ENCODE measurements at regions not wholly inside any gene's neighbourhood (a gene's known extent, or its start where the extent isn't known, plus 50 kb on each side); places are given as distances from the start of the nearest gene placed in this dataset.

- DNase-seq (ENCODE audit: low spot score in 2 of 2): no peak
- no peaks in the 10 kb centered on the region for H3K36me3 Mint-ChIP-seq
- ATAC-seq: no peak
- H3K27ac Mint-ChIP-seq: no peak overlapping the region
- H3K9me3 Mint-ChIP-seq: no peaks in the 10 kb centered on the region
- H3K4me1 Mint-ChIP-seq: no peaks in the 10 kb centered on the region
- H3K4me3 Mint-ChIP-seq: no peak overlapping the region
These were observed 328.8 kb upstream of the SLC14A2 start for GRCh38 chr18:45286431-45286830.

GRCh38 chr18:45287531-45287930 is 327.7 kb upstream of the SLC14A2 start:
- DNase-seq (ENCODE audit: low spot score in 2 of 2): no peak
- H3K36me3 Mint-ChIP-seq: no peaks in the 10 kb centered on the region
- ATAC-seq: no peak
- no peaks in the 10 kb centered on the region for H3K4me1 Mint-ChIP-seq
- H3K27ac Mint-ChIP-seq: no peak overlapping the region
- H3K9me3 Mint-ChIP-seq: no peaks in the 10 kb centered on the region
- H3K4me3 Mint-ChIP-seq: no peak overlapping the region

GRCh38 chr18:45290364-45290763 is 324.9 kb upstream of the SLC14A2 start:
- DNase-seq (ENCODE audit: low spot score in 2 of 2) (no peak), ATAC-seq (no peak)
- H3K36me3 Mint-ChIP-seq: no peaks in the 10 kb centered on the region
- no peaks in the 10 kb centered on the region for H3K4me1 Mint-ChIP-seq
- H3K9me3 Mint-ChIP-seq: no peaks in the 10 kb centered on the region
- no peak overlapping the region for H3K27ac Mint-ChIP-seq
- H3K4me3 Mint-ChIP-seq: no peak overlapping the region

GRCh38 chr18:45291621-45292615 is 323.4 kb upstream of the SLC14A2 start:
- H3K36me3 Mint-ChIP-seq: no peaks in the 10 kb centered on the region
- H3K4me1 Mint-ChIP-seq: no peaks in the 10 kb centered on the region
- DNase-seq (ENCODE audit: low spot score in 2 of 2): no peak
- no peak overlapping the region for H3K4me3 Mint-ChIP-seq
- ATAC-seq: no peak
- H3K9me3 Mint-ChIP-seq: no peaks in the 10 kb centered on the region
- no peak overlapping the region for H3K27ac Mint-ChIP-seq

GRCh38 chr18:45295388-45295787 is 319.9 kb upstream of the SLC14A2 start:
- no peak overlapping the region for H3K4me3 Mint-ChIP-seq
- no peaks in the 10 kb centered on the region for H3K36me3 Mint-ChIP-seq
- no peak for DNase-seq (ENCODE audit: low spot score in 2 of 2)
- no peak overlapping the region for H3K27ac Mint-ChIP-seq
- H3K4me1 Mint-ChIP-seq: no peaks in the 10 kb centered on the region
- ATAC-seq: no peak
- H3K9me3 Mint-ChIP-seq: no peaks in the 10 kb centered on the region

- no peak for DNase-seq (ENCODE audit: low spot score in 2 of 2)
- ATAC-seq: no peak
- Mint-ChIP-seq H3K4me1 (no peaks in the 10 kb centered on the region), H3K27ac (no peak overlapping the region), H3K36me3 (no peaks in the 10 kb centered on the region), H3K9me3 (no peaks in the 10 kb centered on the region), H3K4me3 (no peak overlapping the region)
These were observed 316.3 kb upstream of the SLC14A2 start for GRCh38 chr18:45298986-45299385.

- H3K36me3 Mint-ChIP-seq: no peaks in the 10 kb centered on the region
- DNase-seq (ENCODE audit: low spot score in 2 of 2) (no peak), ATAC-seq (no peak)
- no peaks in the 10 kb centered on the region for H3K4me1 Mint-ChIP-seq
- H3K9me3 Mint-ChIP-seq: no peaks in the 10 kb centered on the region
- H3K4me3 Mint-ChIP-seq: no peak overlapping the region
- H3K27ac Mint-ChIP-seq: no peak overlapping the region
These were observed 312.2 kb upstream of the SLC14A2 start for GRCh38 chr18:45303026-45303425.

- Mint-ChIP-seq H3K4me3 (no peak overlapping the region), H3K27ac (no peak overlapping the region), H3K36me3 (no peaks in the 10 kb centered on the region), H3K9me3 (no peaks in the 10 kb centered on the region), H3K4me1 (no peaks in the 10 kb centered on the region)
- DNase-seq (ENCODE audit: low spot score in 2 of 2): no peak
- no peak for ATAC-seq
These were observed 310.7 kb upstream of the SLC14A2 start for GRCh38 chr18:45304558-45304957.

- DNase-seq (ENCODE audit: low spot score in 2 of 2): no peak
- no peak for ATAC-seq
- no peaks in the 10 kb centered on the region for H3K9me3 Mint-ChIP-seq
- H3K4me1 Mint-ChIP-seq: no peaks in the 10 kb centered on the region
- H3K36me3 Mint-ChIP-seq: no peaks in the 10 kb centered on the region
- no peak overlapping the region for H3K4me3 Mint-ChIP-seq
- H3K27ac Mint-ChIP-seq: no peak overlapping the region
These were observed 302.6 kb upstream of the SLC14A2 start for GRCh38 chr18:45312555-45313126.

GRCh38 chr18:45316127-45316526 is 299.1 kb upstream of the SLC14A2 start:
- Mint-ChIP-seq H3K36me3 (no peaks in the 10 kb centered on the region), H3K27ac (no peak overlapping the region), H3K9me3 (no peaks in the 10 kb centered on the region), H3K4me1 (no peaks in the 10 kb centered on the region), H3K4me3 (no peak overlapping the region)
- ATAC-seq (no peak), DNase-seq (ENCODE audit: low spot score in 2 of 2) (no peak)

GRCh38 chr18:45317948-45318640 is 297.2 kb upstream of the SLC14A2 start:
- H3K36me3 Mint-ChIP-seq: no peaks in the 10 kb centered on the region

GRCh38 chr18:45320724-45321123 is 294.6 kb upstream of the SLC14A2 start:
- ATAC-seq: no peak
- Mint-ChIP-seq H3K4me1 (no peaks in the 10 kb centered on the region), H3K4me3 (no peak overlapping the region), H3K9me3 (no peaks in the 10 kb centered on the region), H3K36me3 (no peaks in the 10 kb centered on the region), H3K27ac (no peak overlapping the region)
- DNase-seq (ENCODE audit: low spot score in 2 of 2): no peak

More at GRCh38 chr18:45317948-45318640, 297.2 kb upstream of the SLC14A2 start:
- Mint-ChIP-seq H3K9me3 (no peaks in the 10 kb centered on the region), H3K4me3 (no peak overlapping the region), H3K4me1 (no peaks in the 10 kb centered on the region), H3K27ac (no peak overlapping the region)
- no peak for ATAC-seq
- no peak for DNase-seq (ENCODE audit: low spot score in 2 of 2)

- no peak for DNase-seq (ENCODE audit: low spot score in 2 of 2)
- Mint-ChIP-seq H3K4me3 (no peak overlapping the region), H3K27ac (no peak overlapping the region), H3K4me1 (no peaks in the 10 kb centered on the region), H3K36me3 (no peaks in the 10 kb centered on the region), H3K9me3 (no peaks in the 10 kb centered on the region)
- ATAC-seq: no peak
These were observed 293.8 kb upstream of the SLC14A2 start for GRCh38 chr18:45321520-45321919.

- H3K36me3 Mint-ChIP-seq: no peaks in the 10 kb centered on the region
- ATAC-seq (no peak), DNase-seq (ENCODE audit: low spot score in 2 of 2) (no peak)
- no peak overlapping the region for H3K4me3 Mint-ChIP-seq
- H3K9me3 Mint-ChIP-seq: no peaks in the 10 kb centered on the region
- H3K4me1 Mint-ChIP-seq: no peaks in the 10 kb centered on the region
- H3K27ac Mint-ChIP-seq: no peak overlapping the region
These were observed 292.9 kb upstream of the SLC14A2 start for GRCh38 chr18:45322343-45322742.

GRCh38 chr18:45324101-45324494 is 291.2 kb upstream of the SLC14A2 start:
- no peak for DNase-seq (ENCODE audit: low spot score in 2 of 2)
- ATAC-seq: no peak

More at GRCh38 chr18:45324101-45324494, 291.2 kb upstream of the SLC14A2 start:
- H3K27ac Mint-ChIP-seq: no peak overlapping the region
- no peak overlapping the region for H3K4me3 Mint-ChIP-seq
- no peaks in the 10 kb centered on the region for H3K36me3 Mint-ChIP-seq
- no peaks in the 10 kb centered on the region for H3K4me1 Mint-ChIP-seq
- no peaks in the 10 kb centered on the region for H3K9me3 Mint-ChIP-seq
